OCI-LY3 (cell line): ENCODE measurements at regions not wholly inside any gene's neighbourhood (a gene's known extent, or its start where the extent isn't known, plus 50 kb on each side); places are given as distances from the start of the nearest gene placed in this dataset.
"Not testable (repeated sequence)": the region's sequence is repeated elsewhere in the genome, so short reads cannot be mapped to it uniquely, and the experiment has no call there.

Experiments
- H2AFZ ChIP-seq: fragments of 200-600, 300-600 bp; shearing (Covaris generic); 2 replicates; pipeline ENCODE4 v1.6.0; 2014; ENCODE audit warnings: antibody characterized with exemption, low read depth, low read length
- H3K27ac ChIP-seq: fragments of 200-600, 300-600 bp; sonication (generic); 2 replicates; pipeline ENCODE4 v1.5.1; 2014; ENCODE audit warnings: mild to moderate bottlenecking, low read length, moderate library complexity, mixed read lengths
- H3K27me3 ChIP-seq: fragments of 200-600, 300-600 bp; sonication (generic); 2 replicates; pipeline ENCODE4 v1.6.1; 2014; ENCODE audit warnings: low read depth, low read length, mixed read lengths
- H3K36me3 ChIP-seq: fragments of 200-600, 300-600 bp; sonication (generic); replicated peaks from 2 replicates; pipeline ENCODE3; 2014; ENCODE audit warnings: low read depth, low read length, mixed read lengths
- H3K4me1 ChIP-seq: fragments of 300-600, 200-600 bp; sonication (generic); 2 replicates; pipeline ENCODE4 v1.6.1; 2014; ENCODE audit warnings: low read length, mixed read lengths
- H3K4me2 ChIP-seq: fragments of 200-600, 300-600 bp; sonication (generic); 2 replicates; pipeline ENCODE4 v1.6.1; 2014; ENCODE audit warnings: low read length, mixed read lengths
- H3K4me3 ChIP-seq: fragments of 300-600, 200-600 bp; sonication (generic); 2 replicates; pipeline ENCODE4 v1.5.1; 2014; ENCODE audit warnings: antibody characterized with exemption, mild to moderate bottlenecking, low read length, moderate library complexity
- H3K79me2 ChIP-seq: fragments of 300-600, 200-600 bp; shearing (Covaris generic); 2 replicates; pipeline ENCODE4 v1.6.1; 2014; ENCODE audit warnings: mild to moderate bottlenecking, low read length, mixed read lengths
- H3K9ac ChIP-seq: fragments of 300-600, 200-600 bp; shearing (Covaris generic); 2 replicates; pipeline ENCODE4 v1.6.0; 2014; ENCODE audit warnings: mild to moderate bottlenecking, low read length, moderate library complexity
- H3K9me3 ChIP-seq: fragments of 200-600, 300-600 bp; shearing (Covaris generic); 2 replicates; pipeline ENCODE4 v1.6.1; 2014; ENCODE audit warnings: low read length, mixed read lengths; ENCODE audit not compliant: insufficient read depth
- H4K20me1 ChIP-seq: fragments of 200-600, 300-600 bp; sonication (generic); 2 replicates; pipeline ENCODE4 v1.6.1; 2016; ENCODE audit warnings: low read length, mixed read lengths; ENCODE audit not compliant: insufficient read depth
- EZH2phosphoT487 ChIP-seq: fragments of 200-600 bp; shearing (Covaris generic); IDR thresholded peaks from 2 replicates; pipeline ENCODE4 v1.6.1; 2018; ENCODE audit warnings: antibody characterized with exemption, mixed run types, low read depth
- TF ChIP-seq, protein P1 (sequence below): fragments of 200-600, 300-600 bp; sonication (generic); IDR thresholded peaks from 2 replicates; pipeline ENCODE4 v1.5.1; 2014; ENCODE audit warnings: antibody characterized with exemption, low read length, low read depth

GRCh38 chr22:34841331-34841771 lies 224.6 kb upstream of the ISX start:
- H3K9me3 ChIP-seq, result no peaks in the 10 kb centered on the region
- H3K79me2 ChIP-seq, result no peaks in the 10 kb centered on the region
- no peak overlapping the region for H2AFZ ChIP-seq
- TF ChIP-seq, protein P1, sequence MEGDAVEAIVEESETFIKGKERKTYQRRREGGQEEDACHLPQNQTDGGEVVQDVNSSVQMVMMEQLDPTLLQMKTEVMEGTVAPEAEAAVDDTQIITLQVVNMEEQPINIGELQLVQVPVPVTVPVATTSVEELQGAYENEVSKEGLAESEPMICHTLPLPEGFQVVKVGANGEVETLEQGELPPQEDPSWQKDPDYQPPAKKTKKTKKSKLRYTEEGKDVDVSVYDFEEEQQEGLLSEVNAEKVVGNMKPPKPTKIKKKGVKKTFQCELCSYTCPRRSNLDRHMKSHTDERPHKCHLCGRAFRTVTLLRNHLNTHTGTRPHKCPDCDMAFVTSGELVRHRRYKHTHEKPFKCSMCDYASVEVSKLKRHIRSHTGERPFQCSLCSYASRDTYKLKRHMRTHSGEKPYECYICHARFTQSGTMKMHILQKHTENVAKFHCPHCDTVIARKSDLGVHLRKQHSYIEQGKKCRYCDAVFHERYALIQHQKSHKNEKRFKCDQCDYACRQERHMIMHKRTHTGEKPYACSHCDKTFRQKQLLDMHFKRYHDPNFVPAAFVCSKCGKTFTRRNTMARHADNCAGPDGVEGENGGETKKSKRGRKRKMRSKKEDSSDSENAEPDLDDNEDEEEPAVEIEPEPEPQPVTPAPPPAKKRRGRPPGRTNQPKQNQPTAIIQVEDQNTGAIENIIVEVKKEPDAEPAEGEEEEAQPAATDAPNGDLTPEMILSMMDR, result no peak
- no peak for TF ChIP-seq EZH2phosphoT487
- H3K4me1 ChIP-seq, result no peaks in the 10 kb centered on the region
- no peak overlapping the region for H3K27ac ChIP-seq
- H3K27me3 ChIP-seq, result peaks cover 4% of the 10 kb centered on the region; the same call in 1 of the 2 replicates
- H3K4me3 ChIP-seq, result no peak overlapping the region
- H3K36me3 ChIP-seq, result no peaks in the 10 kb centered on the region
- H4K20me1 ChIP-seq, result no peaks in the 10 kb centered on the region
- H3K9ac ChIP-seq, result no peak overlapping the region
- H3K4me2 ChIP-seq, result no peak overlapping the region

- no peaks in the 10 kb centered on the region for H3K36me3 ChIP-seq
- no peak overlapping the region for H2AFZ ChIP-seq
- peaks cover 5% of the 10 kb centered on the region for H3K4me1 ChIP-seq
- H3K4me3 ChIP-seq, result no peak overlapping the region
- H4K20me1 ChIP-seq, result no peaks in the 10 kb centered on the region
- peaks cover 4% of the 10 kb centered on the region; the same call in 1 of the 2 replicates for H3K27me3 ChIP-seq
- H3K27ac ChIP-seq, result no peak overlapping the region
- H3K79me2 ChIP-seq, result no peaks in the 10 kb centered on the region
- H3K9ac ChIP-seq, result no peak overlapping the region
- no peak for TF ChIP-seq EZH2phosphoT487
- TF ChIP-seq, protein P1, result no peak
- H3K9me3 ChIP-seq, result no peaks in the 10 kb centered on the region
- no peak overlapping the region for H3K4me2 ChIP-seq
Observed at GRCh38 chr22:34841911-34842310, 224.0 kb upstream of the ISX start.

DNA sequence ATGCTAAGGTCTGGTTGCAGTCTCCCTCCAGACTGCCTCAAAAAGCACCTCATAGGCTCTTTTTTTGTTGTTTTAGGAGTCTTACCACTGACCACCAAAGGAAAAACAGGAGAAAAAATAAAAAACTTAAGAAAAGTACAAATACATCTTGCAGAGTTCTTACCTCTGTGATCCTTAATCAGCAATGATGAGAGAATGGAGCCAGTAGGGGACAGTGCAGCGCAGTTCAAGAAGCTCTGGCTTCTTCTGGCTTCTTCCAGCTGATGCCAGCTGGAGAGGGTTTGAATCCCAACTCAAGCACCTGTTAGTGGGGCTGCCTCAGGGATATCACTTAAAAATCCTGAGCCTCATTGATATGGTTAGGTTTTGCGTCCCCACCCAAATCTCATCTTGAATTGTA lies 223.3 kb upstream of the ISX start:
- no peak for TF ChIP-seq EZH2phosphoT487
- TF ChIP-seq, protein P1, result peak; percentile 25; the same call in 1 of the 2 replicates
- H3K36me3 ChIP-seq, result no peaks in the 10 kb centered on the region
- peaks cover 11% of the 10 kb centered on the region for H3K4me1 ChIP-seq
- no peak overlapping the region for H3K4me2 ChIP-seq
- H3K27me3 ChIP-seq, result peaks cover 6% of the 10 kb centered on the region; the same call in 1 of the 2 replicates
- no peak overlapping the region for H3K9ac ChIP-seq
- H3K9me3 ChIP-seq, result no peaks in the 10 kb centered on the region
- H3K79me2 ChIP-seq, result no peaks in the 10 kb centered on the region
- H4K20me1 ChIP-seq, result no peaks in the 10 kb centered on the region
- no peak overlapping the region for H3K4me3 ChIP-seq
- no peak overlapping the region for H3K27ac ChIP-seq
- H2AFZ ChIP-seq, result no peak overlapping the region

GRCh38 chr22:34843743-34844142 lies 222.2 kb upstream of the ISX start:
- H3K27me3 ChIP-seq, H3K9me3 ChIP-seq, H3K4me3 ChIP-seq, H3K27ac ChIP-seq, H3K9ac ChIP-seq, H4K20me1 ChIP-seq, H3K4me2 ChIP-seq, H2AFZ ChIP-seq, H3K79me2 ChIP-seq, H3K36me3 ChIP-seq: not testable (repeated sequence)
- peaks cover 13% of the 10 kb centered on the region for H3K4me1 ChIP-seq

GRCh38 chr22:34845391-34845790 lies 220.6 kb upstream of the ISX start:
- H3K27me3 ChIP-seq, result peaks cover 7% of the 10 kb centered on the region; the same call in 1 of the 2 replicates
- H3K79me2 ChIP-seq, result no peaks in the 10 kb centered on the region
- no peak overlapping the region for H3K9ac ChIP-seq
- no peaks in the 10 kb centered on the region for H4K20me1 ChIP-seq
- TF ChIP-seq EZH2phosphoT487, result no peak
- TF ChIP-seq, protein P1, result no peak
- peaks cover 13% of the 10 kb centered on the region for H3K4me1 ChIP-seq
- no peak overlapping the region for H3K27ac ChIP-seq
- H2AFZ ChIP-seq, result no peak overlapping the region
- H3K36me3 ChIP-seq, result no peaks in the 10 kb centered on the region
- H3K4me3 ChIP-seq, result no peak overlapping the region
- H3K4me2 ChIP-seq, result no peak overlapping the region
- no peaks in the 10 kb centered on the region for H3K9me3 ChIP-seq
